ENCODE measurements at regions not wholly inside any gene's neighbourhood (a gene's known extent, or its start where the extent isn't known, plus 50 kb on each side); places are given as distances from the start of the nearest gene placed in this dataset.
"Not testable (repeated sequence)": the region's sequence is repeated elsewhere in the genome, so short reads cannot be mapped to it uniquely, and the experiment has no call there.

- not testable (repeated sequence) for H3K9me3 Mint-ChIP-seq, H3K27ac Mint-ChIP-seq, H3K4me1 Mint-ChIP-seq, H3K36me3 Mint-ChIP-seq
- peak overlapping the region; percentile 61 for H3K4me3 Mint-ChIP-seq
- CTCF ChIA-PET, result interaction anchor here (0.7 to 2.8 kb wide), 6 partner anchors 95 to 388 kb away, joined by 3 to 22 read pairs (median 3); no protein-coding TSS in a partner anchor
- H3K27me3 Mint-ChIP-seq, result peaks cover 13% of the 10 kb centered on the region
- DNase-seq, result peak; percentile 83
Observed at GRCh38 chr2:131801745-131802350, 274.2 kb downstream of the CCDC74A start.

GRCh38 chr2:131802351-131802836 lies 274.7 kb downstream of the CCDC74A start:
- not testable (repeated sequence) for H3K4me1 Mint-ChIP-seq, H3K27ac Mint-ChIP-seq, H3K36me3 Mint-ChIP-seq, H3K9me3 Mint-ChIP-seq
- peak; percentile 60 for DNase-seq
- Mint-ChIP-seq H3K4me3 (peak overlapping the region; percentile 61), H3K27me3 (peaks cover 13% of the 10 kb centered on the region)
- CTCF ChIA-PET, result interaction anchor here (0.7 to 2.8 kb wide), 6 partner anchors 96 to 389 kb away, joined by 3 to 22 read pairs (median 3); no protein-coding TSS in a partner anchor

- H3K4me1 Mint-ChIP-seq, H3K36me3 Mint-ChIP-seq, DNase-seq, H3K4me3 Mint-ChIP-seq, H3K9me3 Mint-ChIP-seq, CTCF ChIA-PET, H3K27ac Mint-ChIP-seq: not testable (repeated sequence)
- H3K27me3 Mint-ChIP-seq, result peaks cover 17% of the 10 kb centered on the region
Observed at GRCh38 chr2:131803237-131803636, 275.5 kb downstream of the CCDC74A start.

- H3K27me3 Mint-ChIP-seq, CTCF ChIA-PET, H3K4me1 Mint-ChIP-seq, H3K27ac Mint-ChIP-seq, H3K4me3 Mint-ChIP-seq, H3K36me3 Mint-ChIP-seq, H3K9me3 Mint-ChIP-seq, DNase-seq: not testable (repeated sequence)
Observed at GRCh38 chr2:131812605-131813004, 284.9 kb downstream of the CCDC74A start.

GRCh38 chr2:131813378-131813777 lies 285.7 kb downstream of the CCDC74A start:
- H3K36me3 Mint-ChIP-seq, H3K27me3 Mint-ChIP-seq, H3K9me3 Mint-ChIP-seq, CTCF ChIA-PET, H3K27ac Mint-ChIP-seq, H3K4me3 Mint-ChIP-seq, DNase-seq, H3K4me1 Mint-ChIP-seq: not testable (repeated sequence)

GRCh38 chr2:131818267-131818973 lies 290.7 kb downstream of the CCDC74A start:
- H3K27me3 Mint-ChIP-seq, H3K4me3 Mint-ChIP-seq, DNase-seq, H3K27ac Mint-ChIP-seq, H3K9me3 Mint-ChIP-seq, CTCF ChIA-PET, H3K36me3 Mint-ChIP-seq, H3K4me1 Mint-ChIP-seq: not testable (repeated sequence)

- H3K4me3 Mint-ChIP-seq, CTCF ChIA-PET, H3K27me3 Mint-ChIP-seq, H3K4me1 Mint-ChIP-seq, H3K27ac Mint-ChIP-seq, H3K36me3 Mint-ChIP-seq, DNase-seq, H3K9me3 Mint-ChIP-seq: not testable (repeated sequence)
Observed at GRCh38 chr2:131822237-131822721, 294.6 kb downstream of the CCDC74A start.

- H3K27me3 Mint-ChIP-seq, CTCF ChIA-PET, H3K27ac Mint-ChIP-seq, DNase-seq, H3K36me3 Mint-ChIP-seq, H3K4me3 Mint-ChIP-seq, H3K4me1 Mint-ChIP-seq, H3K9me3 Mint-ChIP-seq: not testable (repeated sequence)
Observed at GRCh38 chr2:131823058-131823457, 295.4 kb downstream of the CCDC74A start.

GRCh38 chr2:131824986-131825385 lies 297.3 kb downstream of the CCDC74A start:
- H3K27me3 Mint-ChIP-seq, H3K9me3 Mint-ChIP-seq, H3K36me3 Mint-ChIP-seq, DNase-seq, H3K27ac Mint-ChIP-seq, CTCF ChIA-PET, H3K4me1 Mint-ChIP-seq, H3K4me3 Mint-ChIP-seq: not testable (repeated sequence)

- no peaks in the 10 kb centered on the region for H3K36me3 Mint-ChIP-seq
- H3K27ac Mint-ChIP-seq, result no peak overlapping the region
- no peaks in the 10 kb centered on the region for H3K4me1 Mint-ChIP-seq
- CTCF ChIA-PET, result no interaction called here
- H3K27me3 Mint-ChIP-seq, result no peaks in the 10 kb centered on the region
- H3K4me3 Mint-ChIP-seq, result no peak overlapping the region
- DNase-seq, result no peak
- no peaks in the 10 kb centered on the region for H3K9me3 Mint-ChIP-seq
Observed at GRCh38 chr2:131827481-131828163, 299.9 kb downstream of the CCDC74A start.

- DNase-seq, result no peak
- Mint-ChIP-seq H3K4me3 (no peak overlapping the region), H3K4me1 (no peaks in the 10 kb centered on the region), H3K9me3 (no peaks in the 10 kb centered on the region), H3K36me3 (no peaks in the 10 kb centered on the region), H3K27ac (no peak overlapping the region), H3K27me3 (no peaks in the 10 kb centered on the region)
- CTCF ChIA-PET, result no interaction called here
Observed at GRCh38 chr2:131828164-131828561, 300.5 kb downstream of the CCDC74A start.

- DNase-seq, H3K27me3 Mint-ChIP-seq, H3K36me3 Mint-ChIP-seq, CTCF ChIA-PET, H3K4me1 Mint-ChIP-seq, H3K4me3 Mint-ChIP-seq, H3K9me3 Mint-ChIP-seq, H3K27ac Mint-ChIP-seq: not testable (repeated sequence)
Observed at GRCh38 chr2:131828633-131829455, 301.2 kb downstream of the CCDC74A start.

GRCh38 chr2:131829456-131830241 lies 302.0 kb downstream of the CCDC74A start:
- H3K4me1 Mint-ChIP-seq, CTCF ChIA-PET, DNase-seq, H3K27me3 Mint-ChIP-seq, H3K9me3 Mint-ChIP-seq, H3K4me3 Mint-ChIP-seq, H3K27ac Mint-ChIP-seq, H3K36me3 Mint-ChIP-seq: not testable (repeated sequence)

All from activated naive CD4-positive, alpha-beta T cell treated with anti-CD3 and anti-CD28 coated beads, Interleukin-2, amount 10 ng/mL, durations not matched to agents 7 days and 5 days (primary cell).